Ishikawa (cell line): ENCODE measurements at regions not wholly inside any gene's neighbourhood (a gene's known extent, or its start where the extent isn't known, plus 50 kb on each side); places are given as distances from the start of the nearest gene placed in this dataset.

Experiments
- CEBPB ChIP-seq: IDR thresholded peaks from 2 replicates; pipeline ENCODE4 v1.6.1; 2012
- CREB1 ChIP-seq: IDR thresholded peaks from 2 replicates; pipeline ENCODE4 v1.6.1; 2012; ENCODE audit warnings: low read depth
- EGR1 ChIP-seq: IDR thresholded peaks from 2 replicates; pipeline ENCODE4 v1.6.1; 2012
- EP300 ChIP-seq: IDR thresholded peaks from 2 replicates; pipeline ENCODE4 v1.6.1; 2012; ENCODE audit warnings: borderline replicate concordance
- FOXM1 ChIP-seq: IDR thresholded peaks from 2 replicates; pipeline ENCODE4 v1.6.1; 2012; ENCODE audit warnings: low read depth, borderline replicate concordance
- MAX ChIP-seq: IDR thresholded peaks from 2 replicates; pipeline ENCODE4 v1.6.1; 2012
- NFIC ChIP-seq: IDR thresholded peaks from 2 replicates; pipeline ENCODE4 v1.6.1; 2012
- RAD21 ChIP-seq: IDR thresholded peaks from 2 replicates; pipeline ENCODE4 v1.6.1; 2012; ENCODE audit warnings: low read depth
- REST ChIP-seq: IDR thresholded peaks from 2 replicates; pipeline ENCODE4 v1.6.1; 2012; ENCODE audit warnings: low read depth, mild to moderate bottlenecking
- TAF1 ChIP-seq: IDR thresholded peaks from 2 replicates; pipeline ENCODE4 v1.6.1; 2012; ENCODE audit warnings: low read depth, mild to moderate bottlenecking
- TCF12 ChIP-seq: IDR thresholded peaks from 2 replicates; pipeline ENCODE4 v1.6.1; 2012; ENCODE audit warnings: low read depth
- TEAD4 ChIP-seq: IDR thresholded peaks from 2 replicates; pipeline ENCODE4 v1.6.1; 2012
- YY1 ChIP-seq: IDR thresholded peaks from 2 replicates; pipeline ENCODE4 v1.6.1; 2012; ENCODE audit warnings: low read depth
- ZBTB7A ChIP-seq: IDR thresholded peaks from 2 replicates; pipeline ENCODE4 v1.6.1; 2012; ENCODE audit warnings: low read depth
- TF ChIP-seq, protein P1 (sequence below): IDR thresholded peaks from 2 replicates; pipeline ENCODE4 v1.6.1; 2012

DNA sequence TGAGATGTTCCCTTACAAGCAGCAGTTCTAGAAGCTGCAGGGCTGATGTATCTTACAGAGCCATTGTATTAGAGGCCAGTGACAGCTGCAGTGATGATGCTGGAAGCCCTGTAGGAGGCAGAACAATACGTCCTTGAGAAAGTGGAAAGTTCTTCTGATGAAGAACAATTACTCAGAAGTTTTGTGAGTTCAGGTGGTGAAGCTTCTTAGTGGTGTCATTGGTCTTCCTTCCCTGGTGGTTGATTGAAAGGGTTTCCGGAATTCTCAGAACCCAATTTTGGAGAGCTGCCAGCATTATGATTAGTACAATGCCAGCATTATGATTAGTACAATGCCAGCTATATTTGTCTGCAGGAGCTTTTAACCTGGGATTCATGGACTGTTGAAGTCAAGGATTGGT is 356.4 kb downstream of the MFSD1 start:
- TF ChIP-seq FOXM1 (no peak), YY1 (no peak), RAD21 (no peak), REST (no peak), EP300 (no peak), CEBPB (no peak), CREB1 (no peak), ZBTB7A (no peak), NFIC (no peak), EGR1 (no peak), TAF1 (no peak), MAX (no peak), TCF12 (no peak), TEAD4 (no peak)
- TF ChIP-seq, protein P1, sequence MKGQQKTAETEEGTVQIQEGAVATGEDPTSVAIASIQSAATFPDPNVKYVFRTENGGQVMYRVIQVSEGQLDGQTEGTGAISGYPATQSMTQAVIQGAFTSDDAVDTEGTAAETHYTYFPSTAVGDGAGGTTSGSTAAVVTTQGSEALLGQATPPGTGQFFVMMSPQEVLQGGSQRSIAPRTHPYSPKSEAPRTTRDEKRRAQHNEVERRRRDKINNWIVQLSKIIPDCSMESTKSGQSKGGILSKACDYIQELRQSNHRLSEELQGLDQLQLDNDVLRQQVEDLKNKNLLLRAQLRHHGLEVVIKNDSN, result no peak

DNA sequence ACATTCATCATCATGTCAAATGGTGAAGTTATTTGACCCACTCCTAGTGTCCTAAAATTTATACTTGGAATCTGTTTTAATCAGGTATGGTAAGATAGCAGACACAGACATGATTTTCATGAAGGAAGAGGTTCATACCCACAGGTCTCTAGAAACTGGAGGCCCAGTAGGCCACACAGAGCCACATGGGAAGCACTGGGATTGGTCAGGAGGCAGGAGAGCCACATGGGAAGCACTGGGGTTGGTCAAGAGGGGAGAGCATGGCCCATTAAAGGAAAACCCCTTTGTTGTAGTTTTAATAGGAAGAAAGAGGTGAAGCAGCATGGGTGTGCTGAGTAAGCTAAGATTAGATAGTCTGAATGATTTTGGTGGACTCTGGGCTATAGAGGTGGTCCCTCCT is 356.9 kb downstream of the MFSD1 start:
- no peak for TF ChIP-seq YY1
- no peak for TF ChIP-seq CREB1
- TF ChIP-seq EGR1, result no peak
- TF ChIP-seq ZBTB7A, result no peak
- no peak for TF ChIP-seq FOXM1
- TF ChIP-seq, protein P1, result no peak
- TF ChIP-seq TEAD4, result no peak
- no peak for TF ChIP-seq EP300
- TF ChIP-seq REST, result no peak

DNA sequence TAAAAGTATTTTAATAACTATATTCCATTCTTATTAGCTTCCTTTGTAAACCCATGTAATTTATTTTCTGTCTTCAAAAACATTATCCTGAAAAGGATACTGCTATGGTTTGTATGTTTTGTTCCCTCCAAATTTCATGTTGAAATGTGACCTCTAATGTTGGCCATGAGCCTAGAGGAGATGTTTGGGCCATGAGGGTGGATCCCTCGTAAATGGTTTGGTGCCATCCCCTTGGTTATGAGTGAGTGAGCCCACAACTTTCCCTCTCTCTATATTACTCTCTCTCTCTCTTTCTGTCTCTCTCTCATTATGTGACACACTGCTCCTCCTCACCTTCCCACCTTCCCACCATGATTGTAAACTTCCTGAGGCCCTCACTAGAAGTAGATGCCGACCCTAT is 357.7 kb downstream of the MFSD1 start:
- TF ChIP-seq FOXM1, result no peak
- no peak for TF ChIP-seq REST
- TF ChIP-seq, protein P1, result no peak
- no peak for TF ChIP-seq TEAD4
- no peak for TF ChIP-seq CREB1

DNA sequence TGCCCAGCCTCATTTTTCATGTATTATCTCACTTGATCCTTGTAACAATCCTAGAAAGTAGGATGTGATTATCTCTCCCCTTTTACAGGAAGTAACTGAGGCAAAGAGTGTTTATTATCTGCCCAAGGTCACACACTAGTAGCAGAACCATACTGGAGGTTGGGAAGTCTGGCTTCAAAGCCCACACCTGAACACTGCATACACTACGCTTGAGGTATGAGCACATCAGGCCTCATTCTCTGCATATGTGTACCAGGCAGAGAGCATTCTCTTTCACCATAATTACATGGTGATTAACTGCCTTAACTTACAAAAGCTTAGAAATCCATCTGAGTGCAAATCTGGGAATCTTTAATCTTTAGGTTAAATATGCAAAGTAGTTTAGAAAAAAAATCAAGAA is 361.8 kb downstream of the MFSD1 start:
- TF ChIP-seq EP300, result no peak
- no peak for TF ChIP-seq TEAD4
- no peak for TF ChIP-seq TAF1
- no peak for TF ChIP-seq EGR1
- no peak for TF ChIP-seq MAX
- TF ChIP-seq FOXM1, result no peak
- no peak for TF ChIP-seq ZBTB7A

DNA sequence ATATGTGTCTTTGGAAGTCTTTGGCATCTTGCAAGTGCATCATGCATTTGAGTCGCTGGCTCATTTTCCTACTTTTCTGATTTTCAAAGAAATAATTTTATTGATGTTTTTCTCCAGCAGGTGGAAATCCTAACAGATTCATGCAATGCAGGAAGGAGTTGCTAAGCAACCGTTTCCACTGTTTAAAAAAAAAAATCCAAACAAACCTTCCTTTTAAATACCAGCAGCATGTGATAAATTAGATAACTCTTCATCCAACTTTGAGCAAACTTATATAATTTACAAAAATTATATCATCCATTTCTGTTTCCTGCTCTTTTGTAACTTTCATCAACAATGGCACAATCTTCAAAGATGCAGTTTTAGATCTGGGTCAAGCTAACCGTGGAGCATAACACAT is 364.1 kb downstream of the MFSD1 start:
- TF ChIP-seq TEAD4, result no peak
- no peak for TF ChIP-seq CREB1
- no peak for TF ChIP-seq ZBTB7A
- no peak for TF ChIP-seq YY1
- TF ChIP-seq EP300, result no peak
- TF ChIP-seq FOXM1, result no peak
- no peak for TF ChIP-seq MAX
- TF ChIP-seq, protein P1, result no peak
- TF ChIP-seq CEBPB, result no peak
- TF ChIP-seq TCF12, result no peak
- TF ChIP-seq TAF1, result no peak
